ENCODE measurements at regions not wholly inside any gene's neighbourhood (a gene's known extent, or its start where the extent isn't known, plus 50 kb on each side); places are given as distances from the start of the nearest gene placed in this dataset.

DNA sequence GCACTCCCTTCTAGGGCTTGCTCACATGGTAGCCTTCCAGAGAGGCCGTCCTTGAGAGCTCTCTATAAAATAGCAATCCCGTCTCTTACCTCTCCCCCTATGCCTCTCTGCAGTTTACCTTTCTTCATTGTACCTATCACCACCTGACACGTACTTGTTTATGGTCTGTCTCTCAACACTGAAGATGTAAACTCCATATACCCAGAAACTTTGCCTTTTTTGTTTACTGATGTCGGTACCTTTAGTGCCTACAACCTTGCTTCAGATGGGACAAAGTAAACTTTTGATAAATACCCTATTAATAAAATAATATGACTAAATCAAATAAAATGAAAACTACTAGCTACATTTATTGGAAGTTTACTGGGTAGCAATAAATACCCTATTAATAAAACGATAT is 220.6 kb downstream of the GPAM start:
- Histone ChIP-seq H3K36me3 (ENCODE audit: control insufficient read depth in 2 of 2, insufficient read depth in 2 of 2, low read length in 1 of 2) (no peaks in the 10 kb centered on the region), H3K4me2 (ENCODE audit: control insufficient read depth, insufficient read depth) (no peak overlapping the region), H3K9ac (ENCODE audit: control insufficient read depth, insufficient read depth, low read length) (no peak overlapping the region), H3K4me3 (no peak overlapping the region), H3K4me1 (ENCODE audit: control insufficient read depth, insufficient read depth, low read length) (no peaks in the 10 kb centered on the region), H3K27ac (ENCODE audit: control insufficient read depth, insufficient read depth) (no peak overlapping the region), H3K27me3 (replicated peaks in 1 of 2; ENCODE audit: control insufficient read depth in 2 of 2, insufficient read depth in 2 of 2, low read length in 1 of 2) (no peaks in the 10 kb centered on the region), H3K79me2 (ENCODE audit: control insufficient read depth, insufficient read depth, low read length) (no peaks in the 10 kb centered on the region), H2AFZ (ENCODE audit: control insufficient read depth, low read depth, low read length) (no peak overlapping the region), H4K20me1 (ENCODE audit: control insufficient read depth, insufficient read depth) (no peaks in the 10 kb centered on the region), H3K9me3 (replicated peaks; ENCODE audit: control insufficient read depth, insufficient read depth, low read length) (no peaks in the 10 kb centered on the region)
- SMC1A ChIA-PET (ENCODE audit: uncharacterized antibody, unreplicated experiment), result no interaction called here
- RAD21 ChIA-PET (ENCODE audit: unreplicated experiment), result no interaction called here
- DNase-seq (ENCODE audit: low read depth, low spot score), result no peak
- no TSS peak for BruUV-seq (replicated peaks)
- in situ Hi-C loops (cut with MboI), result no loop called here
- WGBS (ENCODE audit: insufficient coverage, insufficient replicate concordance, low lambda C conversion rate, missing lambda C conversion rate), result 8% methylated on average over 5 of the region's 5 CpGs
- no peak for TF ChIP-seq EGR1 (IDR thresholded peaks at IDR 0.05; ENCODE audit: borderline replicate concordance in 1 of 2, low read depth in 2 of 2, low read length in 2 of 2)
- TF ChIP-seq, protein P1, sequence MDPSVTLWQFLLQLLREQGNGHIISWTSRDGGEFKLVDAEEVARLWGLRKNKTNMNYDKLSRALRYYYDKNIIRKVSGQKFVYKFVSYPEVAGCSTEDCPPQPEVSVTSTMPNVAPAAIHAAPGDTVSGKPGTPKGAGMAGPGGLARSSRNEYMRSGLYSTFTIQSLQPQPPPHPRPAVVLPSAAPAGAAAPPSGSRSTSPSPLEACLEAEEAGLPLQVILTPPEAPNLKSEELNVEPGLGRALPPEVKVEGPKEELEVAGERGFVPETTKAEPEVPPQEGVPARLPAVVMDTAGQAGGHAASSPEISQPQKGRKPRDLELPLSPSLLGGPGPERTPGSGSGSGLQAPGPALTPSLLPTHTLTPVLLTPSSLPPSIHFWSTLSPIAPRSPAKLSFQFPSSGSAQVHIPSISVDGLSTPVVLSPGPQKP (IDR thresholded peaks at IDR 0.05; ENCODE audit: low read depth, low read length), result no peak
- TF ChIP-seq, protein P2, sequence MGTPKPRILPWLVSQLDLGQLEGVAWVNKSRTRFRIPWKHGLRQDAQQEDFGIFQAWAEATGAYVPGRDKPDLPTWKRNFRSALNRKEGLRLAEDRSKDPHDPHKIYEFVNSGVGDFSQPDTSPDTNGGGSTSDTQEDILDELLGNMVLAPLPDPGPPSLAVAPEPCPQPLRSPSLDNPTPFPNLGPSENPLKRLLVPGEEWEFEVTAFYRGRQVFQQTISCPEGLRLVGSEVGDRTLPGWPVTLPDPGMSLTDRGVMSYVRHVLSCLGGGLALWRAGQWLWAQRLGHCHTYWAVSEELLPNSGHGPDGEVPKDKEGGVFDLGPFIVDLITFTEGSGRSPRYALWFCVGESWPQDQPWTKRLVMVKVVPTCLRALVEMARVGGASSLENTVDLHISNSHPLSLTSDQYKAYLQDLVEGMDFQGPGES (IDR thresholded peaks at IDR 0.05), result no peak
- TF ChIP-seq KAT2A (conservative IDR thresholded peaks at IDR 0.05; ENCODE audit: control insufficient read depth, low read depth, low read length), result no peak
- no peak for TF ChIP-seq SPI1 (IDR thresholded peaks at IDR 0.05; ENCODE audit: borderline replicate concordance, insufficient read depth, low read depth, low read length)
- no peak for TF ChIP-seq ESRRA (IDR thresholded peaks at IDR 0.05; ENCODE audit: low read length)
- TF ChIP-seq, protein P3, sequence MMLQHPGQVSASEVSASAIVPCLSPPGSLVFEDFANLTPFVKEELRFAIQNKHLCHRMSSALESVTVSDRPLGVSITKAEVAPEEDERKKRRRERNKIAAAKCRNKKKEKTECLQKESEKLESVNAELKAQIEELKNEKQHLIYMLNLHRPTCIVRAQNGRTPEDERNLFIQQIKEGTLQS (IDR thresholded peaks at IDR 0.05; ENCODE audit: borderline replicate concordance, extremely low read depth, low read depth, low read length), result no peak
- TF ChIP-seq, protein P4, sequence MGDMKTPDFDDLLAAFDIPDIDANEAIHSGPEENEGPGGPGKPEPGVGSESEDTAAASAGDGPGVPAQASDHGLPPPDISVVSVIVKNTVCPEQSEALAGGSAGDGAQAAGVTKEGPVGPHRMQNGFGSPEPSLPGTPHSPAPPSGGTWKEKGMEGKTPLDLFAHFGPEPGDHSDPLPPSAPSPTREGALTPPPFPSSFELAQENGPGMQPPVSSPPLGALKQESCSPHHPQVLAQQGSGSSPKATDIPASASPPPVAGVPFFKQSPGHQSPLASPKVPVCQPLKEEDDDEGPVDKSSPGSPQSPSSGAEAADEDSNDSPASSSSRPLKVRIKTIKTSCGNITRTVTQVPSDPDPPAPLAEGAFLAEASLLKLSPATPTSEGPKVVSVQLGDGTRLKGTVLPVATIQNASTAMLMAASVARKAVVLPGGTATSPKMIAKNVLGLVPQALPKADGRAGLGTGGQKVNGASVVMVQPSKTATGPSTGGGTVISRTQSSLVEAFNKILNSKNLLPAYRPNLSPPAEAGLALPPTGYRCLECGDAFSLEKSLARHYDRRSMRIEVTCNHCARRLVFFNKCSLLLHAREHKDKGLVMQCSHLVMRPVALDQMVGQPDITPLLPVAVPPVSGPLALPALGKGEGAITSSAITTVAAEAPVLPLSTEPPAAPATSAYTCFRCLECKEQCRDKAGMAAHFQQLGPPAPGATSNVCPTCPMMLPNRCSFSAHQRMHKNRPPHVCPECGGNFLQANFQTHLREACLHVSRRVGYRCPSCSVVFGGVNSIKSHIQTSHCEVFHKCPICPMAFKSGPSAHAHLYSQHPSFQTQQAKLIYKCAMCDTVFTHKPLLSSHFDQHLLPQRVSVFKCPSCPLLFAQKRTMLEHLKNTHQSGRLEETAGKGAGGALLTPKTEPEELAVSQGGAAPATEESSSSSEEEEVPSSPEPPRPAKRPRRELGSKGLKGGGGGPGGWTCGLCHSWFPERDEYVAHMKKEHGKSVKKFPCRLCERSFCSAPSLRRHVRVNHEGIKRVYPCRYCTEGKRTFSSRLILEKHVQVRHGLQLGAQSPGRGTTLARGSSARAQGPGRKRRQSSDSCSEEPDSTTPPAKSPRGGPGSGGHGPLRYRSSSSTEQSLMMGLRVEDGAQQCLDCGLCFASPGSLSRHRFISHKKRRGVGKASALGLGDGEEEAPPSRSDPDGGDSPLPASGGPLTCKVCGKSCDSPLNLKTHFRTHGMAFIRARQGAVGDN (IDR thresholded peaks at IDR 0.05), result no peak
- TF ChIP-seq, protein P5, sequence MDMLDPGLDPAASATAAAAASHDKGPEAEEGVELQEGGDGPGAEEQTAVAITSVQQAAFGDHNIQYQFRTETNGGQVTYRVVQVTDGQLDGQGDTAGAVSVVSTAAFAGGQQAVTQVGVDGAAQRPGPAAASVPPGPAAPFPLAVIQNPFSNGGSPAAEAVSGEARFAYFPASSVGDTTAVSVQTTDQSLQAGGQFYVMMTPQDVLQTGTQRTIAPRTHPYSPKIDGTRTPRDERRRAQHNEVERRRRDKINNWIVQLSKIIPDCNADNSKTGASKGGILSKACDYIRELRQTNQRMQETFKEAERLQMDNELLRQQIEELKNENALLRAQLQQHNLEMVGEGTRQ (IDR thresholded peaks at IDR 0.05; ENCODE audit: borderline replicate concordance, low read depth, low read length), result no peak
- no peak for TF ChIP-seq PAX5 (IDR thresholded peaks at IDR 0.05; ENCODE audit: borderline replicate concordance, low read depth, low read length)
- TF ChIP-seq YY1 (IDR thresholded peaks at IDR 0.05; ENCODE audit: low read depth, low read length), result no peak
- no peak for TF ChIP-seq ASH2L (IDR thresholded peaks at IDR 0.05; ENCODE audit: borderline replicate concordance, low read depth)
- TF ChIP-seq HDAC2 (IDR thresholded peaks at IDR 0.05), result no peak
- TF ChIP-seq NR2F1 (conservative IDR thresholded peaks at IDR 0.05), result no peak
- no peak for TF ChIP-seq NBN (IDR thresholded peaks at IDR 0.05)
- TF ChIP-seq FOS (IDR thresholded peaks at IDR 0.05; ENCODE audit: borderline replicate concordance, extremely low read depth, insufficient read length), result no peak
- TF ChIP-seq GATAD2B (conservative IDR thresholded peaks at IDR 0.05; ENCODE audit: low read depth), result no peak
- POLR2A ChIA-PET, result no interaction called here
- CTCF ChIA-PET, result no interaction called here
- intact Hi-C loops (cut with micrococcal nuclease; ENCODE audit: unreplicated experiment), result no loop called here
- no peak for ATAC-seq
- FAIRE-seq, result no peak
